22Rv1 (cell line): ENCODE measurements at regions not wholly inside any gene's neighbourhood (a gene's known extent, or its start where the extent isn't known, plus 50 kb on each side); places are given as distances from the start of the nearest gene placed in this dataset.

Experiments
- H3K27ac ChIP-seq: fragments of 450-650 bp; 2 replicates; pipeline ENCODE4 v1.5.1; 2017
- CTCF ChIP-seq: fragments of 450-650 bp; IDR thresholded peaks from 2 replicates; pipeline ENCODE4 v1.5.1; 2017; ENCODE audit warnings: mild to moderate bottlenecking
- ZFX ChIP-seq: fragments of 450-650 bp; IDR thresholded peaks from 2 replicates; pipeline ENCODE4 v1.6.1; 2017; ENCODE audit warnings: antibody characterized with exemption, borderline replicate concordance

DNA sequence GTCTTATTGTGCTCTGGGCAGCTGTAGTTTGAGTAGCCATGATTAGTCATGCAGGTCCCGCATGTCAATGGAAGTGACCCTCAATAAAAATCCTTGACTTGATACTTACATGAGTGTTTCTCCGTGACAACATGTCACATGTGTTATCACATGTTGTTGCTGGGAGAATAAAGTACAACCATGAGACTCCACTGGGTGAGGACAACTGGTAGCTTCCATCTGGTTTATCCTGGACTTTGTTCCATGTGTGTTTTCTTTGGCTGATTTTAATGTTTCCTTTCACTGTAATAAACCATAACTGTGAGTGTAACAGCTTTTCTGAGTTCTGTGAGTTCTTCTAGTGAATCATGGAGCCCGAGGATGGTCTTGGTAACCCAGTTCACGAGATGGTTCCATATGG is 63.1 kb upstream of the NDN start:
- H3K27ac ChIP-seq = peak overlapping the region; percentile 37; the same call in 1 of the 2 replicates
- no peak for TF ChIP-seq ZFX

- TF ChIP-seq ZFX (no peak), CTCF (no peak)
- peak overlapping the region; percentile 37; the same call in 1 of the 2 replicates for H3K27ac ChIP-seq
Observed at GRCh38 chr15:23750776-23751175, 63.7 kb upstream of the NDN start.

DNA sequence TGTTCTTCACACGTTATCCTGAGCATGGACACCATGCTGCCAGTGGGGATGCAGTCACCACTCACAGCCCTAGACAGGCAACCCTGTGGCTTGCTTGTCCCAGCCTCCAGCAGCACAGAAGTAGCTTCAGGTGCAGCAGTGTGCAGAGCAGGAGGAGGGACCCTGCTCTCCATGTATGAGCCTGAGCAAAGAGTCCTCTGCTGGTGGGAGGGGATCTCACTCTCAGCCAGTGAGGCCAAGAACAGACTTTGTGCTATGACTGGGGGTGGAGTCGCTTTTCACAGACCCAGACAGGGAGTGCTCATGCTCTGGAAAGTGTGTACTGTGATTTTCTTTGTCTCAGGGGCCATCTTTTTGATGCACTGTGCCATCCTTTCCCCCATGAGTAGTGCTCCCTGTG is 66.1 kb upstream of the NDN start:
- H3K27ac ChIP-seq = no peak overlapping the region
- TF ChIP-seq CTCF (no peak), ZFX (no peak)

DNA sequence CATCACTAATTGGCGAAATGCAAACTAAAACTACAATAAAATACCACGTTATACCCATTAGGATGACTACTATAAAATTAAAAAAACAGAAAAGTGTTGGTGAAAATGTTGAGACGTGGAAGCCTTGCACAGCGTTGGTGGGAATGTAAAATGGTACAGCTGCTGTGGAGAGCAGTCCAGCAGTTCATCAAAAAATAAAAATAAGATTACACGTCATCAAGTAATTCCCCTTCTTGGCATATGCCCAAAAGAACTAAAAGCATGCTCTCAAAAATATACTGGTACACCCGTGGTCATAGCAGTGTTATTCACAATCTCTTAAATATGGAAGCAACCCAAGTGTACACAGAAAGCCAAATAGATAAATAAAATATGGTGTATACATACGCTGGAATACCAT is 71.8 kb upstream of the NDN start:
- H3K27ac ChIP-seq = no peak overlapping the region
- no peak for TF ChIP-seq ZFX
- no peak for TF ChIP-seq CTCF

GRCh38 chr15:23760024-23760423 is 72.9 kb upstream of the NDN start:
- TF ChIP-seq ZFX = no peak

GRCh38 chr15:23761386-23761785 is 74.3 kb upstream of the NDN start:
- no peak overlapping the region for H3K27ac ChIP-seq
- TF ChIP-seq CTCF (no peak), ZFX (no peak)

More at GRCh38 chr15:23760024-23760423, 72.9 kb upstream of the NDN start:
- no peak overlapping the region for H3K27ac ChIP-seq

DNA sequence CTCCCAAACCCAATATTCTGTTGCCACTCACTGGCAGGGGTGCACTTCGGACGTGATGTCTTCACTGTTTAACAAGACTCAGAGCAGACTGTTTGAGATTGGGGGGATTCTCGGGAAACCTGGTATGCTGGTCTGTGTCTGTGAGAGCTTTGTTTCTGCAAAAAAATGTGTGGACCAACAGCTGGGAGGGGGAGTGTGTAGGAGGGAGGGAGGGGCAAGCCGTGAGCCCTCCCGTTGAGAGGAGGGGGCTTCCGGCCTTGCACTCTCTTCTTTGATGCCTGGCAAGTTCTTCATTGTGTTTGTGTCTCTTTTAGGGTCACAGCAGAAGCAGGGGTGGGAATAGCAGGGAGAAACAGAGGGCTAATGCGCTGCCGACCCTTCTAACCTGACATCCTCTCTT is 74.9 kb upstream of the NDN start:
- no peak overlapping the region for H3K27ac ChIP-seq
- no peak for TF ChIP-seq ZFX
- no peak for TF ChIP-seq CTCF

GRCh38 chr15:23763021-23763420 is 75.9 kb upstream of the NDN start:
- H3K27ac ChIP-seq = no peak overlapping the region
- TF ChIP-seq ZFX (no peak), CTCF (no peak)

DNA sequence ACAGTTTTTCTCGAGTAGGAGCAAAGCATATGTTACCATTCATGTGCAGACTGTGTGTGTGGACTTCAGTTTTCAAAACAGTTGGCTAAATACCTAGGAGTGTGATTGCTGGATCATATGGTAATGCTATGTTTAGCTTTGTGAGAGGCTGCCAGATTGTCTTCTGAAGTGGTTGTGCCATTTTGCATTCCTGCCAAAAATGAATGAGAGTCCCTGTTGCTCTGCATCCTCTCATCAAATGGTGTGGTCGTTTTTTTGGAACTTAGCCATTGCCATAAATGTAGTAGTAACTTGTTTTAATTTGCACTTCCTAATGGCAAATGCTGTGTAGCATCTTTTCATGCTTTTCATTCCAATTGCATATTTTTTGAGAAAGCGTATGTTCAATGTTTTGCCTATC is 77.2 kb upstream of the NDN start:
- H3K27ac ChIP-seq = no peak overlapping the region
- TF ChIP-seq ZFX (no peak), CTCF (no peak)
